Parathyroid adenoma (tissue), 2 donors: ENCODE measurements at regions not wholly inside any gene's neighbourhood (a gene's known extent, or its start where the extent isn't known, plus 50 kb on each side); places are given as distances from the start of the nearest gene placed in this dataset.

Experiments
- H2AFZ ChIP-seq: fragments of 300-600 bp; sonication (generic); one replicate; pipeline ENCODE4 v1.7.0; 2017; ENCODE audit warnings: antibody characterized with exemption, mild to moderate bottlenecking
- H3K27ac ChIP-seq: fragments of 300-600 bp; sonication (generic); one replicate; pipeline ENCODE4 v1.7.0; 2017
- H3K27me3 ChIP-seq: fragments of 300-600 bp; sonication (generic); one replicate; pipeline ENCODE4 v1.7.0; 2017; ENCODE audit warnings: low read length; ENCODE audit not compliant: control insufficient read depth, insufficient read depth
- H3K36me3 ChIP-seq: fragments of 300-600 bp; sonication (generic); one replicate; pipeline ENCODE4 v1.7.0; 2017; ENCODE audit warnings: low read length; ENCODE audit not compliant: control insufficient read depth, insufficient read depth
- H3K4me1 ChIP-seq: fragments of 300-600 bp; sonication (generic); one replicate; pipeline ENCODE4 v1.7.0; 2017; ENCODE audit warnings: control low read depth
- H3K4me2 ChIP-seq: fragments of 300-600 bp; sonication (generic); one replicate; pipeline ENCODE4 v1.7.0; 2017; ENCODE audit warnings: low read length
- H3K4me3 ChIP-seq: fragments of 300-600 bp; sonication (generic); one replicate; pipeline ENCODE4 v1.7.0; 2017; ENCODE audit warnings: low read depth, low read length
- H3K79me2 ChIP-seq: fragments of 300-600 bp; sonication (generic); one replicate; pipeline ENCODE4 v1.7.0; 2017; ENCODE audit warnings: control low read depth
- H3K9ac ChIP-seq: fragments of 300-600 bp; sonication (generic); one replicate; pipeline ENCODE4 v1.7.0; 2017; ENCODE audit warnings: mild to moderate bottlenecking
- H3K9me3 ChIP-seq: fragments of 300-600 bp; sonication (generic); one replicate; pipeline ENCODE4 v1.7.0; 2017; ENCODE audit warnings: low read length; ENCODE audit not compliant: control insufficient read depth
- TF ChIP-seq, protein P1 (sequence below): fragments of 300-600 bp; sonication (generic); IDR thresholded peaks from one replicate; pipeline ENCODE4 v1.7.0; 2017; ENCODE audit warnings: antibody characterized with exemption, mild to moderate bottlenecking
- donor health status: primary hyperparathyroidism.

DNA sequence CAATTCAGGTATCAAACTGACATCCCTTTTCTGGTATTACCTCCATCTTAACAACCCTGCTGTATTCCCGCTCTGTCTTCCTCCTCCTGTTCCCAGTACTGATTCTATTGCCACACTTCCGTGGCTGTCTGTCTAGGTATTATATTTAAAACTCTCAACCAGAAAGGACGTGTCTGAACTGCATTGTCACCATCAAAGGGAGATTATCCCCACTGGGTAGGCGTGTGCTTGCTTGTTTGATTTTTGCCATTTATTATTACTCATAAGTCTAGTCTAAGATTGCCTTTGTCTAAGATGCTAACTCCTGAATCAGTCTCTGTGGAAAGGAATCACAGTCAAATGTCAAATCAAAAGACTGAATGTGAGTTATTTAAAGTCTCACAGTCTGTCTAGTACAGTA, 650.1 kb downstream of the KCNT2 start:
- no peaks in the 10 kb centered on the region for H3K4me1 ChIP-seq
- no peaks in the 10 kb centered on the region for H3K9me3 ChIP-seq
- TF ChIP-seq, protein P1, sequence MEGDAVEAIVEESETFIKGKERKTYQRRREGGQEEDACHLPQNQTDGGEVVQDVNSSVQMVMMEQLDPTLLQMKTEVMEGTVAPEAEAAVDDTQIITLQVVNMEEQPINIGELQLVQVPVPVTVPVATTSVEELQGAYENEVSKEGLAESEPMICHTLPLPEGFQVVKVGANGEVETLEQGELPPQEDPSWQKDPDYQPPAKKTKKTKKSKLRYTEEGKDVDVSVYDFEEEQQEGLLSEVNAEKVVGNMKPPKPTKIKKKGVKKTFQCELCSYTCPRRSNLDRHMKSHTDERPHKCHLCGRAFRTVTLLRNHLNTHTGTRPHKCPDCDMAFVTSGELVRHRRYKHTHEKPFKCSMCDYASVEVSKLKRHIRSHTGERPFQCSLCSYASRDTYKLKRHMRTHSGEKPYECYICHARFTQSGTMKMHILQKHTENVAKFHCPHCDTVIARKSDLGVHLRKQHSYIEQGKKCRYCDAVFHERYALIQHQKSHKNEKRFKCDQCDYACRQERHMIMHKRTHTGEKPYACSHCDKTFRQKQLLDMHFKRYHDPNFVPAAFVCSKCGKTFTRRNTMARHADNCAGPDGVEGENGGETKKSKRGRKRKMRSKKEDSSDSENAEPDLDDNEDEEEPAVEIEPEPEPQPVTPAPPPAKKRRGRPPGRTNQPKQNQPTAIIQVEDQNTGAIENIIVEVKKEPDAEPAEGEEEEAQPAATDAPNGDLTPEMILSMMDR, result no peak
- H3K4me3 ChIP-seq, result no peak overlapping the region
- no peak overlapping the region for H3K27ac ChIP-seq
- no peaks in the 10 kb centered on the region for H3K36me3 ChIP-seq
- no peak overlapping the region for H3K9ac ChIP-seq
- no peaks in the 10 kb centered on the region for H3K27me3 ChIP-seq
- no peak overlapping the region for H2AFZ ChIP-seq
- no peaks in the 10 kb centered on the region for H3K79me2 ChIP-seq
- H3K4me2 ChIP-seq, result no peak overlapping the region

DNA sequence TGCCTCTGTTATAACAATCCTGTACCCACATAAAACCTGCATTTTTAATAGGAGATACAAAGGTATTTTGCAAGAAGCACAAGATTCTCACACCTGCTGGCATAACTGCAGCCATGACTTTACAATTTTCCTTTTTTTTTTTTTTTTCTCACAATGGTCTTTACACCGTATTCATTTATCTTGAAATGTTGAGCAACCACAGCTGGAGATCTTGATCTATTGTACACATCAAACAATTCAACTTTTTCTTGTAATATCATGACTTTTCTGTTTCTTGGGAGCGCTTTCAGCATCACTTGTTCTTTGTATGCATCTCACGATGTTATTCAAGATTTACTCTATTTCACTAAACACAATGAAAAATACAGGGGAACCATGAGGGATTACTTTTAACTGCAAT, 651.4 kb downstream of the KCNT2 start:
- Histone ChIP-seq H3K4me1 (no peaks in the 10 kb centered on the region), H2AFZ (no peak overlapping the region), H3K27ac (no peak overlapping the region), H3K4me2 (no peak overlapping the region), H3K36me3 (no peaks in the 10 kb centered on the region), H3K9ac (no peak overlapping the region), H3K27me3 (no peaks in the 10 kb centered on the region), H3K4me3 (no peak overlapping the region), H3K79me2 (no peaks in the 10 kb centered on the region), H3K9me3 (no peaks in the 10 kb centered on the region)
- TF ChIP-seq, protein P1, result no peak

DNA sequence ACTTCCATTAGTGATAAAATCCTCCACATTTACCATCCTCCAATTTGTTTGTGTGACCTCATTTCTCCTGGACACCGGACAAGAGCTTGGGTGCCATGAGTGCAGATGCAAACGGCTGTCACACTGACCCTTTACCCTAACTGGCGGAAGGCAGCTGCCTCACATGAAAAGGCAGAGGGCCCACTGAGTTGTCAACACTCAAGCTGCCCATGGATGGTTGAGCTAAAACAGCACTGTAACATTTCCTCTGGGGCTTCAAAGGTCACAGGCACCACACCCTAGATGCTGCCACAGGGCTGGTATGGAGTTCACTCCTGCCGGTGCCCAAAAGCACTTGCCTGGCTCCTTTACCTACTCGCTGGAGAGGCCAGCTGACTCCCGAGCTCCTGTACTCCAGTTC, 653.4 kb downstream of the KCNT2 start:
- Histone ChIP-seq H3K4me1 (no peaks in the 10 kb centered on the region), H3K4me2 (no peak overlapping the region), H3K27me3 (no peaks in the 10 kb centered on the region), H3K9me3 (no peaks in the 10 kb centered on the region), H3K36me3 (no peaks in the 10 kb centered on the region), H3K27ac (no peak overlapping the region), H2AFZ (no peak overlapping the region), H3K4me3 (no peak overlapping the region), H3K9ac (no peak overlapping the region), H3K79me2 (no peaks in the 10 kb centered on the region)
- TF ChIP-seq, protein P1, result no peak

DNA sequence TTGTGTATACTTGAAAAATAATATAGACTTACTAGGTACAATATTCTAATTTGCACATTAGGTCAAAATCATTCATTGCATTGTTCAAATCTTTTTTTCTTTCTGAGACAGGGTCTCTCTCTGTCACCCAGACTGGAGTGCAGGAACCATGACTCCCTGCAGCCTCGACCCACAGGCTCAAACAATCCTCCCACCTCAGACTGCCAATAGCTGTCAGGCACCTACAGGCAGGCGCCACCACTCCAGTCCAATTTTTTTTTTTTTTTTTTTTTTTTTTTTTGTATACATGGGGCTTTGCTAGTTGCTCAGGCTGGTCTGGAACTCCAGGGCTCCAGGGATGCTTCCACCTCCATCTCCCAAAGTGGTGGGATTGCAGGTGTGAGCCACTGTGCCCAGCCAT, 656.9 kb downstream of the KCNT2 start:
- H3K4me1 ChIP-seq, result no peaks in the 10 kb centered on the region
- H3K9me3 ChIP-seq, result no peaks in the 10 kb centered on the region
- H3K79me2 ChIP-seq, result no peaks in the 10 kb centered on the region
- no peaks in the 10 kb centered on the region for H3K27me3 ChIP-seq
- no peak overlapping the region for H3K4me2 ChIP-seq
- TF ChIP-seq, protein P1, result no peak
- H3K9ac ChIP-seq, result no peak overlapping the region
- H3K27ac ChIP-seq, result no peak overlapping the region
- no peak overlapping the region for H3K4me3 ChIP-seq
- H2AFZ ChIP-seq, result no peak overlapping the region
- no peaks in the 10 kb centered on the region for H3K36me3 ChIP-seq

DNA sequence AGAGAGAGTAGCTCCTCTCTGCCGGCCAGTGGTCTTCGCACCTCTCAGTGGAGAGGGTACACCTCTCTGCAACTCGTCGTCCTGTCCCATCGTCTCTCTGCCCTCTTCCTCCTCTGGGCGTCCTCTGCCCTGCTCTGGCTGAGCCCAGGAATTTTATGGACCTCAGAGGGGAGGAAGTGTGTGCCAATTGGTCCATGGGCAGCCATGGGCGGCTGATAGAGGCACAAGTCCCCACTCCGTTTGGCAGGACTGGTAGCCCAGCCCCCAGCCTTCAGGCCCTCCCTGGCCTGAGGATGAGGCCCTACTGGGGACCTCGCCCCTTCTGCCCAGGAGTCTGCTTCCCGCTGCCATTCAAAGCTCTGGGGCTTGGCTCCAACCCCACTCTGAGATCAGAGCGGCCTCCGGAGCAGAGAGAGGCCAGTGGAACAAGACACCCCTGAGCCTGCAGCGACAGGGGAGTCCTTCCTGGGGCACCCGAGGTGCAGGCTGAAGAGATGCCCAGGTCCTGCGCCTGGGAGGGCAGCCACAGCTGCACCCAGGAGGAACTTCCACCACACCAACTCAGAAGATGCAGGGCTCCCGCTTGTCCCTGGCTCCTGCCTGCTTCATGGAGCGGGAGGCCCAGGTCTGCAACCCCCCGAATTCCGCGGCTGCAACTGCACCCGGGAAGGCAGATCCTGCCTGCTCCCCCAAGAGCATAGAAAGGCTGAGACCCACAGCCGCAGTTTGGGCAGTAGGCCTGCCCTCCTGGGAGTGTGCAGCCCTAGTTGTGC, 659.9 kb downstream of the KCNT2 start:
- H3K27ac ChIP-seq, result no peak overlapping the region
- TF ChIP-seq, protein P1, result no peak
- no peak overlapping the region for H3K4me3 ChIP-seq
- H3K27me3 ChIP-seq, result no peaks in the 10 kb centered on the region
- H3K4me1 ChIP-seq, result no peaks in the 10 kb centered on the region
- H3K79me2 ChIP-seq, result no peaks in the 10 kb centered on the region
- H3K4me2 ChIP-seq, result no peak overlapping the region
- H3K9me3 ChIP-seq, result no peaks in the 10 kb centered on the region
- H3K9ac ChIP-seq, result no peak overlapping the region
- H2AFZ ChIP-seq, result no peak overlapping the region
- no peaks in the 10 kb centered on the region for H3K36me3 ChIP-seq
